ENCODE measurements at regions not wholly inside any gene's neighbourhood (a gene's known extent, or its start where the extent isn't known, plus 50 kb on each side); places are given as distances from the start of the nearest gene placed in this dataset.

- Mint-ChIP-seq H3K36me3 (ENCODE audit: low read depth) (no peaks in the 10 kb centered on the region), H3K9me3 (no peaks in the 10 kb centered on the region), H3K4me3 (no peak overlapping the region), H3K27me3 (peaks cover 15% of the 10 kb centered on the region), H3K27ac (no peak overlapping the region), H3K4me1 (ENCODE audit: low read depth) (no peaks in the 10 kb centered on the region)
- DNase-seq: no peak
These were observed 87.6 kb upstream of the SLC7A1 start for GRCh38 chr13:29683041-29683440.

DNA sequence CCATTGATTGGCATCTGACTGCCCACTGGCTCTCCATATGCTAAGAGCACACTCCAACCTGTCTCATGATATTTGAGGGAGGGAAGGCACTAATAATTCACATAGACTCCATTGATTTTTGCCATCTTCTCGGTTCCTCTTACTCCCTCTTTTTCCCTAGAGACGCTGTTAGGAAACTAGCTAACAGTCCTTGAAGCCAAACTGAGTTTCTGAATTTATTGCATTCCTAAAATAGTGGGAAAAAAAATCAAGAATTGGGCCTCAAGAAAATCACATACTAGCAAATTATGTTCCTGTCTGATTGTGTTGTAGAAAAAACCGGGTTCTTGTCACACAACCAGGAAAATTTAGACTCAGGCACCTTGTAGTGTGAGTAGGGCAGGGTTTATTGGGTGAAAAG is 86.4 kb upstream of the SLC7A1 start:
- H3K27ac Mint-ChIP-seq: no peak overlapping the region
- no peaks in the 10 kb centered on the region for H3K4me1 Mint-ChIP-seq (ENCODE audit: low read depth)
- H3K27me3 Mint-ChIP-seq: peaks cover 10% of the 10 kb centered on the region
- H3K4me3 Mint-ChIP-seq: no peak overlapping the region
- no peaks in the 10 kb centered on the region for H3K36me3 Mint-ChIP-seq (ENCODE audit: low read depth)
- no peaks in the 10 kb centered on the region for H3K9me3 Mint-ChIP-seq
- DNase-seq: no peak

- no peak for DNase-seq
- Mint-ChIP-seq H3K36me3 (ENCODE audit: low read depth) (no peaks in the 10 kb centered on the region), H3K27ac (no peak overlapping the region), H3K27me3 (peaks cover 11% of the 10 kb centered on the region), H3K4me3 (no peak overlapping the region), H3K9me3 (no peaks in the 10 kb centered on the region), H3K4me1 (ENCODE audit: low read depth) (no peaks in the 10 kb centered on the region)
These were observed 84.0 kb upstream of the SLC7A1 start for GRCh38 chr13:29679396-29680053.

- Mint-ChIP-seq H3K36me3 (ENCODE audit: low read depth) (no peaks in the 10 kb centered on the region), H3K9me3 (peaks cover 5% of the 10 kb centered on the region), H3K27me3 (peaks cover 11% of the 10 kb centered on the region), H3K4me1 (ENCODE audit: low read depth) (no peaks in the 10 kb centered on the region), H3K4me3 (no peak overlapping the region), H3K27ac (no peak overlapping the region)
- DNase-seq: no peak
These were observed 82.1 kb upstream of the SLC7A1 start for GRCh38 chr13:29677627-29678026.

DNA sequence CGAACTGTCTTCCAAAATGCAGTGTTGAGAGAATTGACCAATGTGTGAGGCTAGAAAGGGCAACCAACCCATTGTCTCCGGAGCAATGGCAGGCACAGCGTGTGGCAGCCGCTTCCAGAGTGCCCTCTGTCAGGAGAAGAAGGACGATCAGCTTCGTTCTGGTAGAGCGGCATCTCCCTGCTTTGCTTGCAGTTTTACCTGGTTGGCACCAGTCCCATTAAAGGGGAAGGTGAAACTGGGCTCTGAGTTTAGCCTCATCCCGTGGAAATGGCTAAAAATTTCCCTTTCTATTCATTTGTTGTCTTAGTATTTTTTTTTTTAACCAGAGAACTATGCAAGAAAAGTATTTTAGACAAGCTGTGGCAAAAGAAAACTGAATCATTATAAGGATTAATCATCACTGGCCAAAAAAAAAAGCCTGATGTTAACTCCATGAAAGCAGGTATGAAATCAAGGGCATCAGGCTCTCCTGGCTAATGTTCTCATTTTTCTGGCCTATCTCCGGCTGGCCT is 81.5 kb upstream of the SLC7A1 start:
- Mint-ChIP-seq H3K9me3 (peaks cover 5% of the 10 kb centered on the region), H3K36me3 (ENCODE audit: low read depth) (no peaks in the 10 kb centered on the region), H3K27ac (no peak overlapping the region), H3K4me1 (ENCODE audit: low read depth) (no peaks in the 10 kb centered on the region), H3K4me3 (no peak overlapping the region), H3K27me3 (peaks cover 11% of the 10 kb centered on the region)
- no peak for DNase-seq

GRCh38 chr13:29676535-29676934 is 81.0 kb upstream of the SLC7A1 start:
- Mint-ChIP-seq H3K4me3 (no peak overlapping the region), H3K36me3 (ENCODE audit: low read depth) (no peaks in the 10 kb centered on the region), H3K4me1 (ENCODE audit: low read depth) (no peaks in the 10 kb centered on the region), H3K27me3 (peaks cover 7% of the 10 kb centered on the region), H3K9me3 (peaks cover 5% of the 10 kb centered on the region), H3K27ac (no peak overlapping the region)
- no peak for DNase-seq

DNA sequence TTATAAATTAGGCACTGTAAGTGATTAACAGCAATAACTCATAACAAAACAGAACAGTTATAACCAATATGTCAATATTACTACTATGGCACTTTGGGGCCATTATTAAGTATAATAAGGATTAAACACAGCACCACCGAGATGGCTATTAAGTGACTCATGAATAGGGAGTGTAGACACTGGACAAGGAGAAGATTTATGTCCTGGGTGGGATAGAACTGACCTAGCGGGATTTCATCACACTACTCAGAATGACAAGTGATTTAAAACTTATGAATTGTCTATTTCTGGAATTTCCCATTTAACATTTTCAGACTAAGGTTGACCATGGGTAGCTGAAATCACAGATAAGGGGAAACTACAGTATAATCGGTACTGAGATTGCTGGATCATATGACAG is 79.0 kb upstream of the SLC7A1 start:
- Mint-ChIP-seq H3K9me3 (peaks cover 5% of the 10 kb centered on the region), H3K36me3 (ENCODE audit: low read depth) (no peaks in the 10 kb centered on the region), H3K27ac (no peak overlapping the region), H3K27me3 (peaks cover 5% of the 10 kb centered on the region), H3K4me1 (ENCODE audit: low read depth) (no peaks in the 10 kb centered on the region), H3K4me3 (no peak overlapping the region)
- no peak for DNase-seq

- Mint-ChIP-seq H3K27ac (no peak overlapping the region), H3K4me1 (ENCODE audit: low read depth) (no peaks in the 10 kb centered on the region), H3K9me3 (peaks cover 42% of the 10 kb centered on the region), H3K27me3 (peaks cover 9% of the 10 kb centered on the region), H3K4me3 (no peak overlapping the region), H3K36me3 (ENCODE audit: low read depth) (no peaks in the 10 kb centered on the region)
- DNase-seq: no peak
These were observed 69.1 kb upstream of the SLC7A1 start for GRCh38 chr13:29664591-29664990.

DNA sequence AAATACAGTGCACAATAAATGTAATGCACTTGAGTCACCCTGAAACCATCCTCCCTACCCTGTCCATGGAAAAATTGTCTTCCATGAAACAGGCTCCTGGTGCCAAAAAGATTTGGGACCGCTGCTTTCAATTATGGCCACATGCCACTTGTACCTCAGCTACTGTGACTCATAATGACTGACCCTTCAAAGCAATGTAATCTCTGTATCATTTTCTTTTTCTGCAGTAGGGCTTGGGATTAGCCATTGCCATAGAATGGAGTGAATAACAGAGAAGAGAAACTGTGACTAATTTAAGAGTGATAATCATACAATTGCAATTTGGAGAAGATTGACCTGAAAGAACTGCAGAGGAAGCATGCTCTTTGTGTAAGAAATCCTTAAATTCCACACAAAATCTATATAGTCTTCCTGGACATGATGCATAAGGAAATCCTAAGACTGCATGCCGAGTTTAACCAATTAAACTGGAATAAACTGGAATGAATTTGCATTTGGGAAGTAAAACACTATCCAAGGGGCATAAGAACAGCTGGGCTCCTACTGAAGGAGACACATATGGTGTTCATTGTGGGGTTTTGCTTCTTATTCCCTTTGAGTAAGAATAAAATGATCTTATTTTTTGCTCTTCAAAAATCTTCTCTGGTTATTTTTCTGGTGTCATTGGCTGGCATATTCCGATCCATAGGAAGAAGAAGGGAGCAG is 59.5 kb upstream of the SLC7A1 start:
- Mint-ChIP-seq H3K9me3 (peaks cover 12% of the 10 kb centered on the region), H3K4me1 (ENCODE audit: low read depth) (no peaks in the 10 kb centered on the region), H3K27ac (no peak overlapping the region), H3K36me3 (ENCODE audit: low read depth) (peaks cover 6% of the 10 kb centered on the region), H3K4me3 (no peak overlapping the region), H3K27me3 (peaks cover 3% of the 10 kb centered on the region)
- DNase-seq: no peak

DNA sequence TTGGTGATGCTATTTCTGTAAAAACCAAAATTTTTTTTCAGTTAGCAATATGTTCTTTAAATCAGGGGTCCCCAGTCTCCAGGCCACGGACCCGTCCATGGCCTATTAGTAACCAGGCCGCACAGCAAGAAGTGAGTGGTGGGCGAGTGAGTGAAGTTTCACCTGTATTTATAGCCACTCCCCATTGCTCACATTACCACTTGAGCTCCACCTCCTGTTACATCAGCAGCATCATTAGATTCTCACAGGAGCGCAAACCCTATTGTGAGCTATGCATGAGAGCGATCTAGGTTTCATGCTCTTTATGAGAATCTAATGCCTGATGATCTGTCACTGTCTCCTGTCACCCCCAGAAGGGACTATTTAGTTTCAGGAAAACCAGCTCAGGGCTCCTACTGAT is 58.9 kb upstream of the SLC7A1 start:
- DNase-seq: no peak
- Mint-ChIP-seq H3K4me1 (ENCODE audit: low read depth) (no peaks in the 10 kb centered on the region), H3K4me3 (no peak overlapping the region), H3K27ac (no peak overlapping the region), H3K9me3 (peaks cover 7% of the 10 kb centered on the region), H3K36me3 (ENCODE audit: low read depth) (peaks cover 6% of the 10 kb centered on the region), H3K27me3 (peaks cover 3% of the 10 kb centered on the region)

DNA sequence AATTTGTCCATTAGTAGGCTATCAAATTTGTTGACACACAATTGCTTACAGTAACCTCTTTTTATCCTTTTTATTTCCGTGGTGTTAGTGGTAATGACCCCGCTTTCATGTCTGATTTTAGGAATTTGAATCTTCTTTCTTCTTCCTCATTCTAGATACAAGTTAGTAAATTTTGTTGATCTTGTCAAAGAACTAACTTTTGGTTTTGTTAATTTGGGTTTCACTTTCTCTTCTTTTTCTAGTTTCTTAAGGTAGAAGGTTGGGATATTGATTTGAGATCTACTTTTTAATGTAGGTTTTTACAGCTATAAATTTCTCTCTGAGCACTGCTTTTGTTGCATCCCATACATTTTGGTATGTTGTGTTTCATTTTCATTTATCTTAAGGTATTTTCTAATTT is 53.3 kb upstream of the SLC7A1 start:
- Mint-ChIP-seq H3K4me1 (ENCODE audit: low read depth) (peaks cover 11% of the 10 kb centered on the region), H3K27ac (no peak overlapping the region), H3K9me3 (peaks cover 4% of the 10 kb centered on the region), H3K4me3 (peak overlapping the region; percentile 41), H3K27me3 (no peaks in the 10 kb centered on the region), H3K36me3 (ENCODE audit: low read depth) (no peaks in the 10 kb centered on the region)
- no peak for DNase-seq
